ENCODE measurements at regions not wholly inside any gene's neighbourhood (a gene's known extent, or its start where the extent isn't known, plus 50 kb on each side); places are given as distances from the start of the nearest gene placed in this dataset.

- TF ChIP-seq, protein P1, sequence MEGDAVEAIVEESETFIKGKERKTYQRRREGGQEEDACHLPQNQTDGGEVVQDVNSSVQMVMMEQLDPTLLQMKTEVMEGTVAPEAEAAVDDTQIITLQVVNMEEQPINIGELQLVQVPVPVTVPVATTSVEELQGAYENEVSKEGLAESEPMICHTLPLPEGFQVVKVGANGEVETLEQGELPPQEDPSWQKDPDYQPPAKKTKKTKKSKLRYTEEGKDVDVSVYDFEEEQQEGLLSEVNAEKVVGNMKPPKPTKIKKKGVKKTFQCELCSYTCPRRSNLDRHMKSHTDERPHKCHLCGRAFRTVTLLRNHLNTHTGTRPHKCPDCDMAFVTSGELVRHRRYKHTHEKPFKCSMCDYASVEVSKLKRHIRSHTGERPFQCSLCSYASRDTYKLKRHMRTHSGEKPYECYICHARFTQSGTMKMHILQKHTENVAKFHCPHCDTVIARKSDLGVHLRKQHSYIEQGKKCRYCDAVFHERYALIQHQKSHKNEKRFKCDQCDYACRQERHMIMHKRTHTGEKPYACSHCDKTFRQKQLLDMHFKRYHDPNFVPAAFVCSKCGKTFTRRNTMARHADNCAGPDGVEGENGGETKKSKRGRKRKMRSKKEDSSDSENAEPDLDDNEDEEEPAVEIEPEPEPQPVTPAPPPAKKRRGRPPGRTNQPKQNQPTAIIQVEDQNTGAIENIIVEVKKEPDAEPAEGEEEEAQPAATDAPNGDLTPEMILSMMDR (IDR thresholded peaks at IDR 0.05), result no peak
- TF ChIP-seq POLR2AphosphoS5 (IDR thresholded peaks at IDR 0.05) (no peak), POLR2A (IDR thresholded peaks at IDR 0.05; ENCODE audit: low read depth) (no peak)
These were observed 996.4 kb downstream of the C4orf33 start for GRCh38 chr4:130092187-130093015.
